GM06990 (cell line): ENCODE measurements at regions not wholly inside any gene's neighbourhood (a gene's known extent, or its start where the extent isn't known, plus 50 kb on each side); places are given as distances from the start of the nearest gene placed in this dataset.

Source experiments
- DNase-seq: peaks from one replicate; pipeline ENCODE4 v3.0.0-alpha.2; 2011; ENCODE audit not compliant: insufficient read length; ENCODE audit errors: extremely low read depth
- H3K27me3 ChIP-seq: replicated peaks from 2 replicates; pipeline ENCODE4 v1.6.0; 2011; ENCODE audit warnings: low read length; ENCODE audit not compliant: control insufficient read depth, insufficient read depth
- H3K36me3 ChIP-seq: 2 replicates; pipeline ENCODE4 v1.5.1; 2011; ENCODE audit warnings: low read length; ENCODE audit not compliant: control insufficient read depth, insufficient read depth
- H3K4me3 ChIP-seq: replicated peaks from 2 replicates; pipeline ENCODE4 v1.5.1; 2011; ENCODE audit warnings: low read depth, mild to moderate bottlenecking, control low read depth, low read length
- CTCF ChIP-seq: IDR thresholded peaks from 2 replicates; pipeline ENCODE4 v1.5.1; 2011; ENCODE audit warnings: low read length, control low read depth, mild to moderate bottlenecking, inconsistent platforms; ENCODE audit not compliant: insufficient read depth, poor library complexity, severe bottlenecking

- no peak for DNase-seq
- H3K4me3 ChIP-seq, result no peak overlapping the region
- H3K27me3 ChIP-seq, result no peaks in the 10 kb centered on the region
- no peak for TF ChIP-seq CTCF
- H3K36me3 ChIP-seq, result no peaks in the 10 kb centered on the region; the same call in 1 of the 2 replicates
Observed at GRCh38 chr3:48084929-48085328, 68.7 kb upstream of the MAP4 start.

GRCh38 chr3:48084170-48084569, 68.0 kb upstream of the MAP4 start:
- TF ChIP-seq CTCF, result no peak
- H3K27me3 ChIP-seq, result no peaks in the 10 kb centered on the region
- DNase-seq, result no peak
- H3K4me3 ChIP-seq, result no peak overlapping the region
- no peaks in the 10 kb centered on the region; the same call in 1 of the 2 replicates for H3K36me3 ChIP-seq

- no peak for TF ChIP-seq CTCF
- H3K4me3 ChIP-seq, result no peak overlapping the region
- H3K36me3 ChIP-seq, result no peaks in the 10 kb centered on the region; the same call in 1 of the 2 replicates
- DNase-seq, result no peak
- no peaks in the 10 kb centered on the region for H3K27me3 ChIP-seq
Observed at GRCh38 chr3:48082580-48083184, 66.5 kb upstream of the MAP4 start.

- no peak for TF ChIP-seq CTCF
- no peak overlapping the region for H3K4me3 ChIP-seq
- no peaks in the 10 kb centered on the region for H3K36me3 ChIP-seq
- no peak for DNase-seq
- H3K27me3 ChIP-seq, result no peaks in the 10 kb centered on the region
Observed at GRCh38 chr3:48077815-48078214, 61.6 kb upstream of the MAP4 start.

- Histone ChIP-seq H3K4me3 (no peak overlapping the region), H3K36me3 (no peaks in the 10 kb centered on the region; the same call in 1 of the 2 replicates), H3K27me3 (no peaks in the 10 kb centered on the region)
- TF ChIP-seq CTCF, result no peak
- DNase-seq, result no peak
Observed at GRCh38 chr3:48070030-48070429, 53.8 kb upstream of the MAP4 start.

- H3K4me3 ChIP-seq, result no peak overlapping the region
- no peak for DNase-seq
- H3K36me3 ChIP-seq, result no peaks in the 10 kb centered on the region; the same call in 1 of the 2 replicates
- H3K27me3 ChIP-seq, result no peaks in the 10 kb centered on the region
- TF ChIP-seq CTCF, result no peak
Observed at GRCh38 chr3:48069339-48069738, 53.1 kb upstream of the MAP4 start.
